WTC11 (cell line): ENCODE measurements at regions not wholly inside any gene's neighbourhood (a gene's known extent, or its start where the extent isn't known, plus 50 kb on each side); places are given as distances from the start of the nearest gene placed in this dataset.

Experiments used
- ATAC-seq: fragments of 200-7000 bp; cut with Tn5 transposase; 2 replicates; pipeline ENCODE4 v1.10.0; 2021; ENCODE audit warnings: mild to moderate bottlenecking, moderate library complexity
- CTCF ChIA-PET: fragments of 300-600 bp; sonication (Branson Sonifier 250); formaldehyde crosslinking; loops from one replicate; lab custom pipeline; 2021; ENCODE audit warnings: antibody characterized with exemption; lab: Charles Lee
- POLR2A ChIA-PET: fragments of 350-600 bp; sonication (Branson Sonifier 250); formaldehyde crosslinking; loops from one replicate; lab custom pipeline; 2021; ENCODE audit warnings: antibody characterized with exemption; lab: Charles Lee
- DNase-seq: peaks from one replicate; pipeline ENCODE4 v3.0.0; 2021; ENCODE audit warnings: low spot score
- H3K27ac Mint-ChIP-seq: 2 replicates; pipeline ENCODE4 v1.8.0; 2021; ENCODE audit warnings: mixed read lengths
- H3K27me3 Mint-ChIP-seq: 2 replicates; pipeline ENCODE4 v1.8.0; 2021; ENCODE audit warnings: low read depth, mild to moderate bottlenecking, moderate library complexity, mixed read lengths
- H3K36me3 Mint-ChIP-seq: 2 replicates; pipeline ENCODE4 v1.8.0; 2021; ENCODE audit warnings: mixed read lengths
- H3K4me1 Mint-ChIP-seq: 2 replicates; pipeline ENCODE4 v1.8.0; 2022; ENCODE audit warnings: mixed read lengths
- H3K4me3 Mint-ChIP-seq: 2 replicates; pipeline ENCODE4 v1.8.0; 2021; ENCODE audit warnings: mild to moderate bottlenecking, moderate library complexity, mixed read lengths
- H3K9me3 Mint-ChIP-seq: 2 replicates; pipeline ENCODE4 v1.8.0; 2021; ENCODE audit warnings: mixed read lengths
- ATF1 ChIP-seq: sonication (generic); formaldehyde crosslinking; IDR thresholded peaks from 2 replicates; pipeline ENCODE4 v1.8.1; 2023; ENCODE audit warnings: mild to moderate bottlenecking, moderate library complexity, missing genetic modification reagents
- ATF2 ChIP-seq: sonication (generic); formaldehyde crosslinking; IDR thresholded peaks from 2 replicates; pipeline ENCODE4 v1.8.1; 2022; ENCODE audit warnings: low read depth, missing genetic modification reagents, borderline replicate concordance
- E2F1 ChIP-seq: sonication (generic); formaldehyde crosslinking; IDR thresholded peaks from 2 replicates; pipeline ENCODE4 v1.8.0; 2022; ENCODE audit warnings: mild to moderate bottlenecking, missing genetic modification reagents
- ELF4 ChIP-seq: sonication (generic); formaldehyde crosslinking; IDR thresholded peaks from 2 replicates; pipeline ENCODE4 v1.8.1; 2022; ENCODE audit warnings: low read depth, mild to moderate bottlenecking, moderate library complexity, missing genetic modification reagents
- GABPB1 ChIP-seq: sonication (generic); formaldehyde crosslinking; IDR thresholded peaks from 2 replicates; pipeline ENCODE4 v1.8.1; 2023; ENCODE audit warnings: mild to moderate bottlenecking, missing genetic modification reagents
- NFYB ChIP-seq: sonication (generic); formaldehyde crosslinking; conservative IDR thresholded peaks from 2 replicates; pipeline ENCODE4 v1.8.0; 2022; ENCODE audit warnings: low read depth, missing genetic modification reagents
- NR2C2 ChIP-seq: sonication (generic); formaldehyde crosslinking; IDR thresholded peaks from 2 replicates; pipeline ENCODE4 v1.8.0; 2022; ENCODE audit warnings: mild to moderate bottlenecking, missing genetic modification reagents
- PREB ChIP-seq: sonication (generic); formaldehyde crosslinking; IDR thresholded peaks from 2 replicates; pipeline ENCODE4 v1.8.1; 2022; ENCODE audit warnings: mild to moderate bottlenecking, missing genetic modification reagents, moderate library complexity, borderline replicate concordance
- TCF7 ChIP-seq: sonication (generic); formaldehyde crosslinking; IDR thresholded peaks from 2 replicates; pipeline ENCODE4 v1.8.0; 2022; ENCODE audit warnings: mild to moderate bottlenecking, low read depth, missing genetic modification reagents, moderate library complexity
- ZNF317 ChIP-seq: sonication (generic); formaldehyde crosslinking; IDR thresholded peaks from 2 replicates; pipeline ENCODE4 v1.8.1; 2023; ENCODE audit warnings: low read depth, mild to moderate bottlenecking, moderate library complexity, missing genetic modification reagents, borderline replicate concordance
- TF ChIP-seq, protein P1 (sequence below): sonication (generic); formaldehyde crosslinking; IDR thresholded peaks from 2 replicates; pipeline ENCODE4 v1.8.1; 2022; ENCODE audit warnings: missing genetic modification reagents, borderline replicate concordance
- TF ChIP-seq, protein P2 (sequence below): sonication (generic); formaldehyde crosslinking; IDR thresholded peaks from 2 replicates; pipeline ENCODE4 v1.8.1; 2023; ENCODE audit warnings: mild to moderate bottlenecking, missing genetic modification reagents, moderate library complexity
- TF ChIP-seq, protein P3 (sequence below): sonication (generic); formaldehyde crosslinking; IDR thresholded peaks from 2 replicates; pipeline ENCODE4 v1.8.0; 2022; ENCODE audit warnings: mild to moderate bottlenecking, missing genetic modification reagents
- TF ChIP-seq, protein P4 (sequence below): sonication (generic); formaldehyde crosslinking; conservative IDR thresholded peaks from 2 replicates; pipeline ENCODE4 v1.8.1; 2023; ENCODE audit warnings: mild to moderate bottlenecking, low read depth, missing genetic modification reagents, moderate library complexity
- TF ChIP-seq, protein P5 (sequence below): fragments of 250-450 bp; sonication (Bioruptor Pico); IDR thresholded peaks from 2 replicates; pipeline ENCODE4 v1.8.0; 2021; ENCODE audit warnings: mild to moderate bottlenecking

GRCh38 chr16:85534536-85535351 lies 78.4 kb upstream of the GSE1 start (continued):
- TF ChIP-seq, protein P1, sequence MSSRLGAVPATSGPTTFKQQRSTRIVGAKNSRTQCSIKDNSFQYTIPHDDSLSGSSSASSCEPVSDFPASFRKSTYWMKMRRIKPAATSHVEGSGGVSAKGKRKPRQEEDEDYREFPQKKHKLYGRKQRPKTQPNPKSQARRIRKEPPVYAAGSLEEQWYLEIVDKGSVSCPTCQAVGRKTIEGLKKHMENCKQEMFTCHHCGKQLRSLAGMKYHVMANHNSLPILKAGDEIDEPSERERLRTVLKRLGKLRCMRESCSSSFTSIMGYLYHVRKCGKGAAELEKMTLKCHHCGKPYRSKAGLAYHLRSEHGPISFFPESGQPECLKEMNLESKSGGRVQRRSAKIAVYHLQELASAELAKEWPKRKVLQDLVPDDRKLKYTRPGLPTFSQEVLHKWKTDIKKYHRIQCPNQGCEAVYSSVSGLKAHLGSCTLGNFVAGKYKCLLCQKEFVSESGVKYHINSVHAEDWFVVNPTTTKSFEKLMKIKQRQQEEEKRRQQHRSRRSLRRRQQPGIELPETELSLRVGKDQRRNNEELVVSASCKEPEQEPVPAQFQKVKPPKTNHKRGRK (CRISPR knock-in tag): no peak
- no peak for TF ChIP-seq E2F1 (CRISPR knock-in tag)
- TF ChIP-seq ELF4 (CRISPR knock-in tag): no peak
- TF ChIP-seq ZNF317 (CRISPR knock-in tag): no peak

GRCh38 chr16:85535352-85536072 lies 77.6 kb upstream of the GSE1 start:
- Mint-ChIP-seq H3K4me3 (no peak overlapping the region), H3K9me3 (peaks cover 10% of the 10 kb centered on the region), H3K4me1 (peaks cover 20% of the 10 kb centered on the region), H3K27me3 (peaks cover 5% of the 10 kb centered on the region; the same call in 1 of the 2 replicates), H3K36me3 (peaks cover 11% of the 10 kb centered on the region), H3K27ac (no peak overlapping the region)
- ATAC-seq (no peak), DNase-seq (no peak)
- CTCF ChIA-PET: interaction anchor here (1.1 to 2.4 kb wide), 6 partner anchors 21 to 282 kb away, joined by 3 to 7 read pairs (median 3); no protein-coding TSS in a partner anchor
- POLR2A ChIA-PET: no interaction called here
- TF ChIP-seq GABPB1 (CRISPR knock-in tag): peak; percentile 68
- TF ChIP-seq, protein P2, sequence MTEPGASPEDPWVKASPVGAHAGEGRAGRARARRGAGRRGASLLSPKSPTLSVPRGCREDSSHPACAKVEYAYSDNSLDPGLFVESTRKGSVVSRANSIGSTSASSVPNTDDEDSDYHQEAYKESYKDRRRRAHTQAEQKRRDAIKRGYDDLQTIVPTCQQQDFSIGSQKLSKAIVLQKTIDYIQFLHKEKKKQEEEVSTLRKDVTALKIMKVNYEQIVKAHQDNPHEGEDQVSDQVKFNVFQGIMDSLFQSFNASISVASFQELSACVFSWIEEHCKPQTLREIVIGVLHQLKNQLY (CRISPR knock-in tag): no peak

GRCh38 chr16:85536073-85536410 lies 77.1 kb upstream of the GSE1 start:
- no peak overlapping the region for H3K4me3 Mint-ChIP-seq
- no peak for TF ChIP-seq NR2C2 (CRISPR knock-in tag)
- TF ChIP-seq, protein P3, sequence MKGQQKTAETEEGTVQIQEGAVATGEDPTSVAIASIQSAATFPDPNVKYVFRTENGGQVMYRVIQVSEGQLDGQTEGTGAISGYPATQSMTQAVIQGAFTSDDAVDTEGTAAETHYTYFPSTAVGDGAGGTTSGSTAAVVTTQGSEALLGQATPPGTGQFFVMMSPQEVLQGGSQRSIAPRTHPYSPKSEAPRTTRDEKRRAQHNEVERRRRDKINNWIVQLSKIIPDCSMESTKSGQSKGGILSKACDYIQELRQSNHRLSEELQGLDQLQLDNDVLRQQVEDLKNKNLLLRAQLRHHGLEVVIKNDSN (CRISPR knock-in tag): no peak
- TF ChIP-seq ATF2 (CRISPR knock-in tag): no peak
- TF ChIP-seq, protein P4, sequence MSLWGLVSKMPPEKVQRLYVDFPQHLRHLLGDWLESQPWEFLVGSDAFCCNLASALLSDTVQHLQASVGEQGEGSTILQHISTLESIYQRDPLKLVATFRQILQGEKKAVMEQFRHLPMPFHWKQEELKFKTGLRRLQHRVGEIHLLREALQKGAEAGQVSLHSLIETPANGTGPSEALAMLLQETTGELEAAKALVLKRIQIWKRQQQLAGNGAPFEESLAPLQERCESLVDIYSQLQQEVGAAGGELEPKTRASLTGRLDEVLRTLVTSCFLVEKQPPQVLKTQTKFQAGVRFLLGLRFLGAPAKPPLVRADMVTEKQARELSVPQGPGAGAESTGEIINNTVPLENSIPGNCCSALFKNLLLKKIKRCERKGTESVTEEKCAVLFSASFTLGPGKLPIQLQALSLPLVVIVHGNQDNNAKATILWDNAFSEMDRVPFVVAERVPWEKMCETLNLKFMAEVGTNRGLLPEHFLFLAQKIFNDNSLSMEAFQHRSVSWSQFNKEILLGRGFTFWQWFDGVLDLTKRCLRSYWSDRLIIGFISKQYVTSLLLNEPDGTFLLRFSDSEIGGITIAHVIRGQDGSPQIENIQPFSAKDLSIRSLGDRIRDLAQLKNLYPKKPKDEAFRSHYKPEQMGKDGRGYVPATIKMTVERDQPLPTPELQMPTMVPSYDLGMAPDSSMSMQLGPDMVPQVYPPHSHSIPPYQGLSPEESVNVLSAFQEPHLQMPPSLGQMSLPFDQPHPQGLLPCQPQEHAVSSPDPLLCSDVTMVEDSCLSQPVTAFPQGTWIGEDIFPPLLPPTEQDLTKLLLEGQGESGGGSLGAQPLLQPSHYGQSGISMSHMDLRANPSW (CRISPR knock-in tag): no peak
- TF ChIP-seq TCF7 (CRISPR knock-in tag): no peak
- TF ChIP-seq ATF1 (CRISPR knock-in tag): no peak
- TF ChIP-seq PREB (CRISPR knock-in tag): no peak
- TF ChIP-seq NFYB (CRISPR knock-in tag): no peak
- TF ChIP-seq, protein P5, sequence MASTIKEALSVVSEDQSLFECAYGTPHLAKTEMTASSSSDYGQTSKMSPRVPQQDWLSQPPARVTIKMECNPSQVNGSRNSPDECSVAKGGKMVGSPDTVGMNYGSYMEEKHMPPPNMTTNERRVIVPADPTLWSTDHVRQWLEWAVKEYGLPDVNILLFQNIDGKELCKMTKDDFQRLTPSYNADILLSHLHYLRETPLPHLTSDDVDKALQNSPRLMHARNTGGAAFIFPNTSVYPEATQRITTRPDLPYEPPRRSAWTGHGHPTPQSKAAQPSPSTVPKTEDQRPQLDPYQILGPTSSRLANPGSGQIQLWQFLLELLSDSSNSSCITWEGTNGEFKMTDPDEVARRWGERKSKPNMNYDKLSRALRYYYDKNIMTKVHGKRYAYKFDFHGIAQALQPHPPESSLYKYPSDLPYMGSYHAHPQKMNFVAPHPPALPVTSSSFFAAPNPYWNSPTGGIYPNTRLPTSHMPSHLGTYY (CRISPR knock-in tag): no peak
- ATAC-seq (no peak), DNase-seq (no peak)
- peaks cover 10% of the 10 kb centered on the region for H3K9me3 Mint-ChIP-seq
- H3K4me1 Mint-ChIP-seq: peaks cover 15% of the 10 kb centered on the region
- peaks cover 11% of the 10 kb centered on the region for H3K36me3 Mint-ChIP-seq
- CTCF ChIA-PET: interaction anchor here (1.1 to 2.4 kb wide), 4 partner anchors 44 to 283 kb away, joined by 3 to 7 read pairs (median 4); no protein-coding TSS in a partner anchor
- H3K27me3 Mint-ChIP-seq: peaks cover 5% of the 10 kb centered on the region; the same call in 1 of the 2 replicates
- POLR2A ChIA-PET: no interaction called here
- no peak overlapping the region for H3K27ac Mint-ChIP-seq
